T-helper 17 cell (primary cell): ENCODE measurements at regions not wholly inside any gene's neighbourhood (a gene's known extent, or its start where the extent isn't known, plus 50 kb on each side); places are given as distances from the start of the nearest gene placed in this dataset.

ENCODE experiments used
- ATAC-seq: fragments of 150-1000 bp; cut with Tn5 transposase; 2 replicates; pipeline ENCODE4 v1.10.0; 2021; ENCODE audit warnings: mild to moderate bottlenecking, moderate library complexity
- DNase-seq, 3 donors: peaks; one replicate each; pipeline versions ENCODE4 v3.0.0 to v3.0.0-alpha.2; 2020 to 2021
- H3K9me3 ChIP-seq: one replicate; pipeline ENCODE4 v1.7.0; 2013; ENCODE audit warnings: low read length, mild to moderate bottlenecking; ENCODE audit not compliant: control insufficient read depth, poor library complexity, severe bottlenecking
- H3K27ac Mint-ChIP-seq: one replicate; pipeline ENCODE4 v1.8.0; 2022; ENCODE audit warnings: mild to moderate bottlenecking, moderate library complexity, mixed read lengths
- H3K27me3 Mint-ChIP-seq: one replicate; pipeline ENCODE4 v1.8.0; 2022; ENCODE audit warnings: mixed read lengths
- H3K36me3 Mint-ChIP-seq: one replicate; pipeline ENCODE4 v1.8.0; 2022; ENCODE audit warnings: low read depth, mixed read lengths
- H3K4me1 Mint-ChIP-seq: one replicate; pipeline ENCODE4 v1.8.0; 2022; ENCODE audit warnings: mild to moderate bottlenecking, mixed read lengths
- H3K4me3 Mint-ChIP-seq: one replicate; pipeline ENCODE4 v1.8.0; 2022; ENCODE audit warnings: mild to moderate bottlenecking, moderate library complexity, mixed read lengths

GRCh38 chr2:181394741-181395437 lies 62.3 kb upstream of the ITGA4 start:
- Mint-ChIP-seq H3K36me3 (no peaks in the 10 kb centered on the region), H3K4me1 (peaks cover 15% of the 10 kb centered on the region), H3K4me3 (peak overlapping the region; percentile 57), H3K27ac (peak overlapping the region; percentile 39), H3K27me3 (no peaks in the 10 kb centered on the region)
- ATAC-seq (peak; percentile 44), DNase-seq (no peak)
- H3K9me3 ChIP-seq = no peaks in the 10 kb centered on the region

GRCh38 chr2:181395851-181396250 lies 61.3 kb upstream of the ITGA4 start:
- DNase-seq (no peak), ATAC-seq (no peak)
- H3K9me3 ChIP-seq = no peaks in the 10 kb centered on the region
- peak overlapping the region; percentile 39 for H3K27ac Mint-ChIP-seq
- no peak overlapping the region for H3K4me3 Mint-ChIP-seq
- H3K36me3 Mint-ChIP-seq = no peaks in the 10 kb centered on the region
- H3K27me3 Mint-ChIP-seq = no peaks in the 10 kb centered on the region
- peaks cover 15% of the 10 kb centered on the region for H3K4me1 Mint-ChIP-seq

GRCh38 chr2:181396256-181397123 lies 60.7 kb upstream of the ITGA4 start:
- no peak overlapping the region for H3K4me3 Mint-ChIP-seq
- no peaks in the 10 kb centered on the region for H3K27me3 Mint-ChIP-seq
- H3K9me3 ChIP-seq = no peaks in the 10 kb centered on the region
- no peaks in the 10 kb centered on the region for H3K36me3 Mint-ChIP-seq
- H3K27ac Mint-ChIP-seq = no peak overlapping the region
- ATAC-seq = no peak
- no peak for DNase-seq
- H3K4me1 Mint-ChIP-seq = peaks cover 15% of the 10 kb centered on the region

- peaks cover 15% of the 10 kb centered on the region for H3K4me1 Mint-ChIP-seq
These were observed 59.9 kb upstream of the ITGA4 start for GRCh38 chr2:181397331-181397730.

GRCh38 chr2:181398000-181398399 lies 59.2 kb upstream of the ITGA4 start:
- peaks cover 20% of the 10 kb centered on the region for H3K4me1 Mint-ChIP-seq
- no peak for ATAC-seq
- DNase-seq = no peak
- no peaks in the 10 kb centered on the region for H3K36me3 Mint-ChIP-seq
- H3K4me3 Mint-ChIP-seq = no peak overlapping the region
- no peak overlapping the region for H3K27ac Mint-ChIP-seq
- no peaks in the 10 kb centered on the region for H3K27me3 Mint-ChIP-seq
- H3K9me3 ChIP-seq = no peaks in the 10 kb centered on the region

More at GRCh38 chr2:181397331-181397730, 59.9 kb upstream of the ITGA4 start:
- Mint-ChIP-seq H3K27ac (no peak overlapping the region), H3K4me3 (no peak overlapping the region), H3K36me3 (no peaks in the 10 kb centered on the region), H3K27me3 (no peaks in the 10 kb centered on the region)
- H3K9me3 ChIP-seq = no peaks in the 10 kb centered on the region
- DNase-seq (no peak), ATAC-seq (no peak)

GRCh38 chr2:181399027-181399426 lies 58.2 kb upstream of the ITGA4 start:
- peaks cover 16% of the 10 kb centered on the region for H3K4me1 Mint-ChIP-seq
- no peaks in the 10 kb centered on the region for H3K36me3 Mint-ChIP-seq
- no peak overlapping the region for H3K27ac Mint-ChIP-seq
- H3K9me3 ChIP-seq = no peaks in the 10 kb centered on the region
- DNase-seq (no peak), ATAC-seq (no peak)
- H3K27me3 Mint-ChIP-seq = no peaks in the 10 kb centered on the region
- H3K4me3 Mint-ChIP-seq = no peak overlapping the region

GRCh38 chr2:181404472-181404871 lies 52.7 kb upstream of the ITGA4 start:
- no peaks in the 10 kb centered on the region for H3K36me3 Mint-ChIP-seq

GRCh38 chr2:181407171-181407570 lies 50.0 kb upstream of the ITGA4 start:
- Mint-ChIP-seq H3K27me3 (no peaks in the 10 kb centered on the region), H3K4me3 (no peak overlapping the region), H3K4me1 (peaks cover 5% of the 10 kb centered on the region), H3K36me3 (peaks cover 2% of the 10 kb centered on the region), H3K27ac (no peak overlapping the region)
- ATAC-seq (no peak), DNase-seq (no peak)
- no peaks in the 10 kb centered on the region for H3K9me3 ChIP-seq

More at GRCh38 chr2:181404472-181404871, 52.7 kb upstream of the ITGA4 start:
- Mint-ChIP-seq H3K4me3 (no peak overlapping the region), H3K27me3 (no peaks in the 10 kb centered on the region), H3K4me1 (peaks cover 5% of the 10 kb centered on the region), H3K27ac (no peak overlapping the region)
- H3K9me3 ChIP-seq = no peaks in the 10 kb centered on the region
- no peak for DNase-seq
- no peak for ATAC-seq
